Natural killer cell (primary cell): ENCODE measurements at regions not wholly inside any gene's neighbourhood (a gene's known extent, or its start where the extent isn't known, plus 50 kb on each side); places are given as distances from the start of the nearest gene placed in this dataset.

ENCODE experiments used
- ATAC-seq, 3 donors: fragments of 150-1000 bp in 2 of 3; fragments of 200-7000 bp in 1 of 3; cut with Tn5 transposase; 1 replicate in 1 of 3; 2 replicates in 2 of 3; pipeline ENCODE4 v1.10.0; 2021; ENCODE audit warnings: mild to moderate bottlenecking in 2 of 3, moderate library complexity in 2 of 3
- DNase-seq, 2 donors: peaks; one replicate each; pipeline versions ENCODE4 v3.0.0 to v3.0.0-alpha.2; 2013 to 2021; ENCODE audit warnings: mixed read lengths in 1 of 2
- H3K27ac ChIP-seq: one replicate; pipeline ENCODE4 v1.5.1; 2013; ENCODE audit warnings: mild to moderate bottlenecking, low read length
- H3K27me3 ChIP-seq: one replicate; pipeline ENCODE4 v1.6.1; 2013; ENCODE audit warnings: low read length; ENCODE audit not compliant: control insufficient read depth, insufficient read depth
- H3K36me3 ChIP-seq: one replicate; pipeline ENCODE4 v1.6.1; 2013; ENCODE audit warnings: low read length; ENCODE audit not compliant: control insufficient read depth, insufficient read depth
- H3K4me1 ChIP-seq: one replicate; pipeline ENCODE4 v1.6.1; 2013; ENCODE audit warnings: low read length; ENCODE audit not compliant: control insufficient read depth, insufficient read depth
- H3K4me3 ChIP-seq: one replicate; pipeline ENCODE4 v1.5.1; 2013; ENCODE audit warnings: low read length
- H3K9me3 ChIP-seq: one replicate; pipeline ENCODE4 v1.6.1; 2013; ENCODE audit warnings: low read length; ENCODE audit not compliant: control insufficient read depth, insufficient read depth
- H3K27ac Mint-ChIP-seq, 2 donors: one replicate each; pipeline ENCODE4 v1.8.0; 2022; ENCODE audit warnings: mild to moderate bottlenecking in 2 of 2, mixed read lengths in 2 of 2, moderate library complexity in 1 of 2
- H3K27me3 Mint-ChIP-seq, 2 donors: one replicate each; pipeline ENCODE4 v1.8.0; 2022; ENCODE audit warnings: low read depth in 2 of 2, mixed read lengths in 2 of 2
- H3K36me3 Mint-ChIP-seq: one replicate; pipeline ENCODE4 v1.8.0; 2022; ENCODE audit warnings: mixed read lengths
- H3K4me1 Mint-ChIP-seq, 2 donors: one replicate each; pipeline ENCODE4 v1.8.0; 2022; ENCODE audit warnings: mixed read lengths in 2 of 2
- H3K4me3 Mint-ChIP-seq: one replicate; pipeline ENCODE4 v1.8.0; 2022; ENCODE audit warnings: mild to moderate bottlenecking, moderate library complexity, mixed read lengths
- H3K9me3 Mint-ChIP-seq, 2 donors: one replicate each; pipeline ENCODE4 v1.8.0; 2022; ENCODE audit warnings: mixed read lengths in 2 of 2
- WGBS: methylation state at CpG from one replicate; pipeline ENCODE4 v1.1.7; 2013; ENCODE audit warnings: missing lambda C conversion rate; ENCODE audit not compliant: insufficient coverage; 5-methylcytosine and 5-hydroxymethylcytosine counted together
- intact Hi-C: fragments of 100-400 bp; cut with micrococcal nuclease; formaldehyde crosslinking; loops from one replicate; pipeline ENCODE4 v1.14.2; 2022
- TF ChIP-seq, protein P1 (sequence below): fragments of 200-600 bp; IDR thresholded peaks from one replicate; pipeline ENCODE4 v1.8.0; 2022; ENCODE audit warnings: antibody characterized with exemption

DNA sequence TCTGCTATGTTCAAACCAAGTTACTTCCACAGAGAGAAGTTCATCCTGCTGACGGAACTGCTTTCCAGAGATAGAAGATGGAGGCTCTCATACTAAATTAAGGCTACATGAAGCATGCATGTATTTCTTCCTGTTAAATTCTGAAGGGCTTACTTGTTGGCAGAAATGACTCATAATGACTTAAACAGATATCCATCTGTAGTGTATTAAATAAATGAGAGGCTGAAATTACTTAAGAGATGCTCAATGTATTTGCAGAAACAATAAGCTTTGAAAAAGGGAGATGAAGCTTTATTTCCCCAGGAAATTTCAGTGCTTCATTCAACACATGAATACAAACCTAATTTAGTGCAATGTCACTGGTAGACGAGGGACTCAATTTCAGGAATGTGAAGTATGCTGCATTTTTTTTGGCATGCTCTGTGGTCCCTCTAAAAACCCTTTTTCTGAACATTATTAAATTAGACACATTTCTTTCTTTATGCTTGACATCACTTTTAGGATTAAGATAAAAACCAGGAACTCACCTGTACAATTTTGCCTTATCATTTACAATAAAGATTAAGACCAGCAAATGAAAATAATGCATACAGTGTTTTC lies 759.1 kb upstream of the POU3F4 start:
- no peak overlapping the region for H3K27ac Mint-ChIP-seq
- no peaks in the 10 kb centered on the region for H3K4me1 Mint-ChIP-seq
- no peaks in the 10 kb centered on the region for H3K27me3 Mint-ChIP-seq
- H3K27me3 ChIP-seq: no peaks in the 10 kb centered on the region
- ATAC-seq (no peak), DNase-seq (no peak)
- peaks cover 0 to 6% of the 10 kb centered on the region in 2 donors for H3K9me3 Mint-ChIP-seq
- intact Hi-C loops: no loop called here
- H3K4me1 ChIP-seq: no peaks in the 10 kb centered on the region
- H3K4me3 ChIP-seq: no peak overlapping the region
- no peak overlapping the region for H3K27ac ChIP-seq
- H3K36me3 ChIP-seq: no peaks in the 10 kb centered on the region
- no peaks in the 10 kb centered on the region for H3K36me3 Mint-ChIP-seq
- no CpG with 5 or more reads among the region's 2 CpGs for WGBS
- H3K9me3 ChIP-seq: no peaks in the 10 kb centered on the region
- H3K4me3 Mint-ChIP-seq: no peak overlapping the region
- TF ChIP-seq, protein P1, sequence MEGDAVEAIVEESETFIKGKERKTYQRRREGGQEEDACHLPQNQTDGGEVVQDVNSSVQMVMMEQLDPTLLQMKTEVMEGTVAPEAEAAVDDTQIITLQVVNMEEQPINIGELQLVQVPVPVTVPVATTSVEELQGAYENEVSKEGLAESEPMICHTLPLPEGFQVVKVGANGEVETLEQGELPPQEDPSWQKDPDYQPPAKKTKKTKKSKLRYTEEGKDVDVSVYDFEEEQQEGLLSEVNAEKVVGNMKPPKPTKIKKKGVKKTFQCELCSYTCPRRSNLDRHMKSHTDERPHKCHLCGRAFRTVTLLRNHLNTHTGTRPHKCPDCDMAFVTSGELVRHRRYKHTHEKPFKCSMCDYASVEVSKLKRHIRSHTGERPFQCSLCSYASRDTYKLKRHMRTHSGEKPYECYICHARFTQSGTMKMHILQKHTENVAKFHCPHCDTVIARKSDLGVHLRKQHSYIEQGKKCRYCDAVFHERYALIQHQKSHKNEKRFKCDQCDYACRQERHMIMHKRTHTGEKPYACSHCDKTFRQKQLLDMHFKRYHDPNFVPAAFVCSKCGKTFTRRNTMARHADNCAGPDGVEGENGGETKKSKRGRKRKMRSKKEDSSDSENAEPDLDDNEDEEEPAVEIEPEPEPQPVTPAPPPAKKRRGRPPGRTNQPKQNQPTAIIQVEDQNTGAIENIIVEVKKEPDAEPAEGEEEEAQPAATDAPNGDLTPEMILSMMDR: no peak

GRCh38 chrX:82756272-82756671 lies 751.8 kb upstream of the POU3F4 start:
- Histone ChIP-seq H3K36me3 (no peaks in the 10 kb centered on the region), H3K9me3 (no peaks in the 10 kb centered on the region), H3K4me3 (no peak overlapping the region), H3K4me1 (no peaks in the 10 kb centered on the region), H3K27ac (no peak overlapping the region), H3K27me3 (no peaks in the 10 kb centered on the region)
- TF ChIP-seq, protein P1: no peak
- H3K4me1 Mint-ChIP-seq: no peaks in the 10 kb centered on the region
- DNase-seq: no peak
- no peak overlapping the region for H3K4me3 Mint-ChIP-seq
- WGBS: 89% methylated on average over 5 of the region's 6 CpGs
- ATAC-seq: no peak
- H3K36me3 Mint-ChIP-seq: no peaks in the 10 kb centered on the region
- peaks cover 2% of the 10 kb centered on the region in 2 donors for H3K9me3 Mint-ChIP-seq
- no peaks in the 10 kb centered on the region for H3K27me3 Mint-ChIP-seq
- intact Hi-C loops: no loop called here
- no peak overlapping the region for H3K27ac Mint-ChIP-seq

GRCh38 chrX:82757614-82758013 lies 750.5 kb upstream of the POU3F4 start:
- H3K4me1 ChIP-seq: no peaks in the 10 kb centered on the region
- 86% methylated on average over 1 of the region's 3 CpGs for WGBS

More at GRCh38 chrX:82757614-82758013, 750.5 kb upstream of the POU3F4 start:
- Histone ChIP-seq H3K27me3 (no peaks in the 10 kb centered on the region), H3K36me3 (no peaks in the 10 kb centered on the region), H3K27ac (no peak overlapping the region), H3K4me3 (no peak overlapping the region), H3K9me3 (no peaks in the 10 kb centered on the region)
- TF ChIP-seq, protein P1: no peak
- ATAC-seq (no peak), DNase-seq (no peak)
- H3K4me3 Mint-ChIP-seq: no peak overlapping the region
- no peak overlapping the region for H3K27ac Mint-ChIP-seq
- no peaks in the 10 kb centered on the region for H3K4me1 Mint-ChIP-seq
- H3K36me3 Mint-ChIP-seq: no peaks in the 10 kb centered on the region
- peaks cover 2% of the 10 kb centered on the region in 2 donors for H3K9me3 Mint-ChIP-seq
- intact Hi-C loops: no loop called here
- H3K27me3 Mint-ChIP-seq: no peaks in the 10 kb centered on the region
